GM18951 (cell line): ENCODE measurements at regions not wholly inside any gene's neighbourhood (a gene's known extent, or its start where the extent isn't known, plus 50 kb on each side); places are given as distances from the start of the nearest gene placed in this dataset.
"Not testable (repeated sequence)": the region's sequence is repeated elsewhere in the genome, so short reads cannot be mapped to it uniquely, and the experiment has no call there.

Experiments
- POLR2A ChIP-seq: IDR thresholded peaks from 4 replicates; pipeline ENCODE4 v1.6.1; 2011; ENCODE audit warnings: mild to moderate bottlenecking; ENCODE audit not compliant: insufficient read length, insufficient read depth; ENCODE audit errors: extremely low read depth
- in situ Hi-C: fragments of 300-500 bp; cut with MboI; formaldehyde crosslinking; loops from one replicate; pipeline ENCODE4 v1.12.0; 2022; ENCODE audit warnings: low sequenced_read_pairs, mixed read lengths, inconsistent platforms; ENCODE audit not compliant: unreplicated experiment

DNA sequence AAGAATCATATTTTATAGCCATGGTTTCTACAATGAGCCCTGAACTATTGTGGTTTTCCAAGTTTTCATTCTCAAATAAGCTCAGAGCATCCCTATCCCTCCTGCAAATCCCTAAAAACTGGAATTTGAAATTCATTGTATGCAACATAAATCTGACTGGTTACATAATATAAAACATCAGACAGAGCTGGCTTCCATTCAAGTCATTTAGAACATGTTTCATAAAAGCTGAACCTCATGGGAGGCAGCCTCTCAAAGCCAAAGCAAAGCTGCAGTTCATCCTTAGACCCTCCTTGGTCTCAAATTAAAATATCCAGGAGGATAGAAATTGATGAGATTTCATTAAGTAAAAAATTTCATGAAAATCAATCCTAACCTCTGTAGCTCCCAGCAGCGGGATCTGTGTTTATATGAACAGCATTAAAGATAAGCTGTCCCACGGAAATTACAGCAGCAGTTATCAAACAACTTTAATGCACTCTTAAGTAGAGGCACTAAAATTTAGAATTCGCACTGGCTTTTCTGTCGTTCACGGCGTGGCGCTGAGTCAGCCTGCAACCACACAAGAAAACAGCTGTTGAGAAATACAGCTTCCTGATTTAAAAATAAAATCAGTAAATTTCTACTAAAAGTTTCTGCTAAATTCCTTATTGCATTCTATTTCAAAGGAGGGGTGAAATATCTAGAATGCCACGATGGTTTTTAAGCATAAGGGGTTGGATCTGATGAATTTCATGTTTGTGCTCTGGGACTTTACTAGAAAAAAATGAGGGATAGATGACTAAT, 99.9 kb upstream of the TIAM1 start:
- no peak for TF ChIP-seq POLR2A
- in situ Hi-C loops: no loop called here

DNA sequence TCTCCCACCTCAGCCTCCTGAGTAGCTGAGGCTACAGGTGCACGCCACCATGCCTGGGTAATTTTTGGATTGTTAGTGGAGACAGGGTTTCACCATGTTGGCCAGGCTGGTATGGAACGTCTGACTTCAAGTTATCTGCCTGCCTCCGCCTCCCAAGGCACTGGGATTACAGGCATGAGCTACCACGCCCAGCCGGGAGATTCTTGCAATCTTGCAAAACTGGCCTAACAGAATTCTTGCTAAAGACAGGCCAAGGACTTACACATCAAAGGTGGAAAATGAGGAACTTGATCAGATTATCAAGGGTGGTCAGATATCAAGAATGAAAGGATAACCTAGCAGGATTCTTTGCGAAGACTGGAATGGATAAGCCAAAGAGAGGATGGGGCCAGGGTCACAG, 98.3 kb upstream of the TIAM1 start:
- no peak for TF ChIP-seq POLR2A
- in situ Hi-C loops: no loop called here

- in situ Hi-C loops: no loop called here
- TF ChIP-seq POLR2A: no peak
Observed at GRCh38 chr21:31429506-31429905, 85.4 kb upstream of the TIAM1 start.

- in situ Hi-C loops: no loop called here
- TF ChIP-seq POLR2A: no peak
Observed at GRCh38 chr21:31426235-31426797, 82.3 kb upstream of the TIAM1 start.

DNA sequence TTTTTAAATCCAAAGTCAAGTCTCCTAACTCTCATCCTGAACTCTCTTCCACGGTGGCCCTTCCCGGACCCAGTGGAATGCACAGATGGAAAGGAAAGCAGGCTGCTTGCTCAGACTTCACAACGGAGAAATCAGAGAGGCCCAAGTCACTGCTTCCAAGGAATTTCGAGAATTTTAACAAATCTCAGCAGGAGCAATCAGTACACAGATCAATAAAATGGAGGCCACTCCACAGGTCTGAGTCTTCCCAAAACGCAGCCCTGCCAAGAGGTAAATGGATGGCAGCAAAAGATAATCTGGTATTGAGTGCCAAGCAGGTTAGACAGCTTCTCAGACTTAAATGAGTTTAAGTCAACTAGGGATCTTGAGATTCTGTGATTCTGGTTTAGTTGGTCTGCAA, 81.1 kb upstream of the TIAM1 start:
- in situ Hi-C loops: no loop called here
- TF ChIP-seq POLR2A: no peak

DNA sequence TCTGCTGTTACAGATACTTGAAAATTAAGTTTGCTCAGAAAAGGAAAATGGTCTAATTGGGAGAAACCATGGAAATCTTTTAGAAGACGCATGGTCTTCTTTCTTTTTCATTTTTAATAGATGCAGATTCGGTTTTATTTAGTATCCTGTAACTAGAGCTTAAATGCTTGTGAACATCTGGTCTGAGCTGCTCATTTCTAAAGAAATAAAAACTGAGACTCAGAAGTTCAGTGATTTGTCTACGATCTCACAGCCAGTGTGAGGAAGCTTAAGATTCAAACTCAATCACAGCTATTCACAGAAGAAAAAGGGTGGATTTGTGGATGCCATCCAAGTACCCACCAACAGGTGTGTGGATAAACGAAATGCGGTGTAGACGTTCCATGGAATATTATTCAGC, 80.0 kb upstream of the TIAM1 start:
- TF ChIP-seq POLR2A: no peak
- in situ Hi-C loops: no loop called here

DNA sequence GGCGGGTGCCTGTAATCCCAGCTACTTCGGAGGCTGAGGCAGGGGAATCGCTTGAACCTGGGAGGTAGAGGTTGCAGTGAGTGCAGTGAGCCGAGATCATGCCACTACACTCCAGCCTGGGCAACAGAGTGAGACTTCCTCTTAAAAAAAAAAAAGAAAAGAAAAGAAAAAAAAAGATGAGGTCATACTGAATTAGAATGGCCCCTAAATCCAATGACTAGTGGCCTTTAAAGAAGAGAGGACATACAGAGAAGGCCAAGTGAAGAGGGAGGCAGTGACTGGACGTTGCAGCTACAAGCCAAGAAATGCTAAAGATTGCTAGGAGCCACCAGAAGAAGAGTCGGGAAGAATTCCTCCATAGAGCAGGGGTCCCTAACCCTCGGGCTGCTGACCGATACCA, 76.9 kb upstream of the TIAM1 start:
- in situ Hi-C loops: no loop called here
- no peak for TF ChIP-seq POLR2A

DNA sequence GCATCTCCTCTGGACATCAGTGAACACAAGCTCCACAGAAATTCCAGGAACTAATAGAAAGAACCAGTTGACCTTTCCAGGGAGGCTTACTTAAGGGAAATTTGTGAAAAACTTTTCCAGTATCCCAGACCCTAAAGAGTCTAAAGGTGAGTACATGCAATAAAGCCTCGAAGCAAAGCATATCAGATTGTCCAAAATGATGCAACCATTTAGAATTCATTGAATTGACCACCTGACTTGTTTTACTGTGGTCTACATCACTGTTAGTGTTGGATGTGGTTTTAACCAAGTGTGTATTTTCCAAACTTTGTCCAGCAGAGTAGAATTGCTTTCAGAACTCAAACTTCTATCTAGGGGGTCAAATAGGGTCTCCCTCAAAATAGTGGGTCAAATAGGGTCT, 76.3 kb upstream of the TIAM1 start:
- in situ Hi-C loops: no loop called here
- TF ChIP-seq POLR2A: no peak

GRCh38 chr21:31418377-31419001, 74.4 kb upstream of the TIAM1 start:
- in situ Hi-C loops: no loop called here
- TF ChIP-seq POLR2A: no peak

DNA sequence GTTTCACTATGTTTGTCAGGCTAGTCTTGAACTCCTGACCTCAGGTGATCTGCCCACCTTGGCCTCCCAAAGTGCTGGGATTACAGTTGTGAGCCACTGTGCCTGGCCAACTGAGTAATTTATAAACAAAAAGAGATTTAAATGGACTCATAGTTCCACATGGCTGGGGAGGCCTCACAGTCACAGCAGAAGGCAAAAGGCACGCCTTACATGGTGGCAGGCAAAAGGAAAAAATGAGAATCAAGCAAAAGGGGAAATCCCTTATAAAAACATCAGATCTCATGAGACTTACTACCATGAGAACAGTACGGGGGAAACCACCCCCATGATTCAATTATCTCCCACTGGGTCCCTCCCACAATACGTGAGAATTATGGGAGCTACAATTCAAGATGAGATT, 73.2 kb upstream of the TIAM1 start:
- in situ Hi-C loops: not testable (repeated sequence)

GRCh38 chr21:31416465-31416864, 72.4 kb upstream of the TIAM1 start:
- in situ Hi-C loops: no loop called here
- TF ChIP-seq POLR2A: no peak

DNA sequence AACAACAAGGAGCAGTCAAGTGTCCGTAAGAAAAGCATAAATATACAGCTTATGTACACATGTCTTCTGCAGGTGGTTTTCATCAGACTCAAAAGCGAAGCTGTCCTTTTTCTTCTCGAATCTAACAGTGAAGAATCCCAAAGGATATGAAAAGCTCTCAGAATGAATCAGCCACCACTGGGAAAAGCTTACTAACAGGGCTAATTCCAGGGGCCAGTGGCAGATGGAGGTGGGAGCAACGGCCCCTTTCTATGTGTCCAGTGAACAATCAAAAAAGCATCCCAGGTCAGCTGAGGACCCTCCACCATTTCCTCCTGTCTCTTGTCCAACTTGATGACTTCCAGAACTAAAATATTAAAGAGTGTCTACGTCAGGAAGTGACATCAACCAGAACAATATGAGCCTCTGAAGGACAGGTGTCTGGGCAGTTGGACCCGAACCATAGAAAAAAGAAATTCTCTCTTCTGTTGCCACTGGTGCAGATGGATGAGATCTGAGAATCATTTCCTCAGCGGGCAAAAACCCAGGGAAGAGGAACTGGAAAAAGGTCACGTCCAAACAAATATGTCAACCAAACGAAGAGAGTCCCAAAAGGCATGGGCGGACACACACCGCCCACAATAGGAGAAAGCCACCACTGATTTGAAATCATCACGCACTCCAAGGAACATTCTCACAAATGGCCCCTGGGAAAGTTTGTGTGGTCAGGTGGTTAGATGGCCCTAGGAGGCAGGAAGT, 70.4 kb upstream of the TIAM1 start:
- in situ Hi-C loops: no loop called here
- TF ChIP-seq POLR2A: no peak

GRCh38 chr21:31413698-31414097, 69.6 kb upstream of the TIAM1 start:
- in situ Hi-C loops: no loop called here
- no peak for TF ChIP-seq POLR2A
